B cell (primary cell): ENCODE measurements at regions not wholly inside any gene's neighbourhood (a gene's known extent, or its start where the extent isn't known, plus 50 kb on each side); places are given as distances from the start of the nearest gene placed in this dataset.
"Not testable (repeated sequence)": the region's sequence is repeated elsewhere in the genome, so short reads cannot be mapped to it uniquely, and the experiment has no call there.

ENCODE experiments used
- ATAC-seq: fragments of 200-7000 bp; cut with Tn5 transposase; one replicate; pipeline ENCODE4 v1.10.0; 2021; ENCODE audit warnings: low read depth, mild to moderate bottlenecking, moderate number of reproducible peaks, moderate library complexity
- CTCF ChIA-PET: fragments of 350-600 bp; sonication (Branson Sonifier 250); formaldehyde crosslinking; loops from one replicate; lab custom pipeline; 2021; ENCODE audit warnings: antibody characterized with exemption, inconsistent platforms; lab: Charles Lee
- POLR2A ChIA-PET: fragments of 350-600 bp; sonication (Branson Sonifier 250); formaldehyde crosslinking; loops from one replicate; lab custom pipeline; 2021; ENCODE audit warnings: antibody characterized with exemption; lab: Charles Lee
- DNase-seq: peaks from one replicate; pipeline ENCODE4 v3.0.0; 2013
- H2AFZ ChIP-seq: 2 replicates; pipeline ENCODE4 v1.6.1; 2012; ENCODE audit warnings: mild to moderate bottlenecking, low read depth, low read length; ENCODE audit not compliant: insufficient read depth, poor library complexity, severe bottlenecking
- H3K27ac ChIP-seq, 2 donors: 1 replicate in 1 of 2; 2 replicates in 1 of 2; pipeline ENCODE4 v1.5.1; 2012 to 2013; ENCODE audit warnings: low read length in 2 of 2, mild to moderate bottlenecking in 2 of 2, moderate library complexity in 1 of 2
- H3K27me3 ChIP-seq, 4 experiments: fragments of 200-600 bp in 1 of 4; sonication (generic) in 1 of 4; replicated peaks in 1 of 4; 1 replicate in 2 of 4; 2 replicates in 2 of 4; pipeline versions ENCODE4 v1.6.1 to v1.7.0; 2013 to 2016; ENCODE audit warnings: low read length in 3 of 4, mild to moderate bottlenecking in 2 of 4, mixed read lengths in 1 of 4, moderate library complexity in 1 of 4; ENCODE audit not compliant: insufficient read depth in 4 of 4, control insufficient read depth in 3 of 4; ENCODE audit errors: control extremely low read depth in 1 of 4
- H3K36me3 ChIP-seq, 2 experiments: replicated peaks in 1 of 2; 1 replicate in 1 of 2; 2 replicates in 1 of 2; pipeline versions ENCODE4 v1.6.1 to v1.7.1; 2013; ENCODE audit warnings: low read length in 1 of 2; ENCODE audit not compliant: insufficient read depth in 2 of 2, control insufficient read depth in 1 of 2; ENCODE audit errors: control extremely low read depth in 1 of 2, extremely low read depth in 1 of 2
- H3K4me1 ChIP-seq, 2 donors: fragments of 200-600 bp in 1 of 2; sonication (generic) in 1 of 2; 1 replicate in 1 of 2; 2 replicates in 1 of 2; pipeline versions ENCODE4 v1.5.1 to v1.6.1; 2013 to 2017; ENCODE audit warnings: low read length in 2 of 2; ENCODE audit not compliant: control insufficient read depth in 2 of 2, insufficient read depth in 2 of 2
- H3K4me2 ChIP-seq: replicated peaks from 2 replicates; pipeline ENCODE3; 2012; ENCODE audit warnings: mild to moderate bottlenecking, low read depth, low read length; ENCODE audit not compliant: poor library complexity, severe bottlenecking
- H3K4me3 ChIP-seq, 5 experiments: fragments of 200-600 bp in 1 of 5; sonication (generic) in 1 of 5; 1 replicate in 3 of 5; 2 replicates in 2 of 5; pipeline versions ENCODE4 v1.5.1 to v1.7.0; 2011 to 2016; ENCODE audit warnings: low read length in 4 of 5, mild to moderate bottlenecking in 4 of 5, low read depth in 2 of 5, control low read depth in 1 of 5, moderate library complexity in 1 of 5; ENCODE audit not compliant: insufficient read depth in 1 of 5; ENCODE audit errors: control extremely low read depth in 1 of 5, extremely low read depth in 1 of 5
- H3K79me2 ChIP-seq: fragments of 200-600 bp; sonication (generic); one replicate; pipeline ENCODE4 v1.6.0; 2016; ENCODE audit warnings: low read length; ENCODE audit not compliant: control insufficient read depth, insufficient read depth
- H3K9ac ChIP-seq: fragments of 200-600 bp; sonication (generic); 2 replicates; pipeline ENCODE4 v1.6.1; 2017; ENCODE audit warnings: mild to moderate bottlenecking, low read length, moderate library complexity
- H3K9me3 ChIP-seq, 3 donors: one replicate each; pipeline versions ENCODE4 v1.6.1 to v1.7.1; 2013; ENCODE audit warnings: low read length in 2 of 3; ENCODE audit not compliant: control insufficient read depth in 2 of 3, insufficient read depth in 1 of 3; ENCODE audit errors: control extremely low read depth in 1 of 3
- H4K20me1 ChIP-seq: 2 replicates; pipeline ENCODE4 v1.6.0; 2012; ENCODE audit warnings: mild to moderate bottlenecking, low read length; ENCODE audit not compliant: insufficient read depth, control insufficient read depth, poor library complexity, severe bottlenecking
- H3K27ac Mint-ChIP-seq: one replicate; pipeline ENCODE4 v1.8.0; 2021; ENCODE audit warnings: mixed read lengths
- H3K27me3 Mint-ChIP-seq: one replicate; pipeline ENCODE4 v1.8.0; 2021; ENCODE audit warnings: mixed read lengths
- H3K4me1 Mint-ChIP-seq: one replicate; pipeline ENCODE4 v1.8.0; 2021; ENCODE audit warnings: mixed read lengths
- H3K4me3 Mint-ChIP-seq: one replicate; pipeline ENCODE4 v1.8.0; 2021; ENCODE audit warnings: mixed read lengths
- H3K9me3 Mint-ChIP-seq: one replicate; pipeline ENCODE4 v1.8.0; 2022; ENCODE audit warnings: mixed read lengths; ENCODE audit not compliant: insufficient read depth
- EZH2 ChIP-seq: IDR thresholded peaks from 2 replicates; pipeline ENCODE4 v1.6.1; 2012; ENCODE audit warnings: borderline replicate concordance, low read depth, mild to moderate bottlenecking, moderate library complexity, low read length; ENCODE audit not compliant: insufficient read depth, poor library complexity, severe bottlenecking
- WGBS: methylation state at CpG from one replicate; pipeline ENCODE4 v1.1.5; 2013; ENCODE audit warnings: missing lambda C conversion rate; ENCODE audit not compliant: insufficient coverage; 5-methylcytosine and 5-hydroxymethylcytosine counted together
- intact Hi-C: fragments of 100-400 bp; cut with micrococcal nuclease; formaldehyde crosslinking; loops from one replicate; pipeline ENCODE4 v1.10.0; 2022
- TF ChIP-seq, protein P1 (sequence below): fragments of 200-600 bp; IDR thresholded peaks from one replicate; pipeline ENCODE4 v1.8.0; 2022; ENCODE audit warnings: antibody characterized with exemption, mild to moderate bottlenecking

DNA sequence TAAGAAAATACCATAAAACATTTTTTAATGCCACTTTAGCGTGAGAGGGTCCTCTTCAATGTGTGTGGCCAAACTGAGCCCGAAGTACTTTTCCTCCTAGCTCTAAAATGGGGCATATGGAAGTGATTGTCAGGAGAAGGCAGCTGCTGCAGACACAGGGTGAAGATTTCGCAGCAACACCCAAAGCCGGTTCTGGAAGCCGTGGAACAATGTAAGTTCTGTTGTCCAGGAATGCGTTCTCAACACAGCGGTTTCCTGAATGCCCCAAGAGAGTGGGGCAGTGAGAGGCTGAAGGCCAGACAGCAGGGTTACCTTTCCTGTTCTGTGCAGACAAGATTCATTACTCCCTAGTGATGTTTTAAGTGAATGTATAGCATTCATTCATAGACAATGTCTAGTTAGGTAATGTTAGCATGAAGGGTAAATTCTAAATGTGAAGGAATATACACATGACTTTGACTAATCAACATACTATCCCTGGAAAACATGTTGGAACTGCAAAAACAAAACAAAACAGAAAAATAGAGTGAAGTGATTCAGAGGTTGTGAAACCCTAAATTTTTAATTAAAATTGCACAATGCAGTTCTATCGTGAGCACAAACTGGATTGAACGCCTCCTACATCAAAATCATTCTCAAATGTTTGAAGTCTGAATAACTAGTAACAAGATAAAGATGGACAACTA is 197.0 kb upstream of the SEMA6A start:
- ChIA-PET CTCF (no interaction called here), POLR2A (no interaction called here)
- TF ChIP-seq, protein P1, sequence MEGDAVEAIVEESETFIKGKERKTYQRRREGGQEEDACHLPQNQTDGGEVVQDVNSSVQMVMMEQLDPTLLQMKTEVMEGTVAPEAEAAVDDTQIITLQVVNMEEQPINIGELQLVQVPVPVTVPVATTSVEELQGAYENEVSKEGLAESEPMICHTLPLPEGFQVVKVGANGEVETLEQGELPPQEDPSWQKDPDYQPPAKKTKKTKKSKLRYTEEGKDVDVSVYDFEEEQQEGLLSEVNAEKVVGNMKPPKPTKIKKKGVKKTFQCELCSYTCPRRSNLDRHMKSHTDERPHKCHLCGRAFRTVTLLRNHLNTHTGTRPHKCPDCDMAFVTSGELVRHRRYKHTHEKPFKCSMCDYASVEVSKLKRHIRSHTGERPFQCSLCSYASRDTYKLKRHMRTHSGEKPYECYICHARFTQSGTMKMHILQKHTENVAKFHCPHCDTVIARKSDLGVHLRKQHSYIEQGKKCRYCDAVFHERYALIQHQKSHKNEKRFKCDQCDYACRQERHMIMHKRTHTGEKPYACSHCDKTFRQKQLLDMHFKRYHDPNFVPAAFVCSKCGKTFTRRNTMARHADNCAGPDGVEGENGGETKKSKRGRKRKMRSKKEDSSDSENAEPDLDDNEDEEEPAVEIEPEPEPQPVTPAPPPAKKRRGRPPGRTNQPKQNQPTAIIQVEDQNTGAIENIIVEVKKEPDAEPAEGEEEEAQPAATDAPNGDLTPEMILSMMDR: no peak
- no peak for TF ChIP-seq EZH2
- no peaks in the 10 kb centered on the region for H3K9me3 ChIP-seq
- Mint-ChIP-seq H3K4me3 (no peak overlapping the region), H3K9me3 (no peaks in the 10 kb centered on the region), H3K27me3 (peaks cover 4% of the 10 kb centered on the region), H3K4me1 (no peaks in the 10 kb centered on the region), H3K27ac (no peak overlapping the region)
- H3K27ac ChIP-seq: no peak overlapping the region
- H4K20me1 ChIP-seq: no peaks in the 10 kb centered on the region
- intact Hi-C loops: no loop called here
- WGBS: 53% methylated on average over 3 of the region's 9 CpGs
- ATAC-seq: no peak
- H3K4me1 ChIP-seq: no peaks in the 10 kb centered on the region
- no peak overlapping the region for H2AFZ ChIP-seq
- H3K79me2 ChIP-seq: no peaks in the 10 kb centered on the region
- no peak for DNase-seq
- no peak overlapping the region for H3K4me2 ChIP-seq
- no peaks in the 10 kb centered on the region for H3K36me3 ChIP-seq
- H3K9ac ChIP-seq: no peak overlapping the region
- no peaks in the 10 kb centered on the region for H3K27me3 ChIP-seq
- H3K4me3 ChIP-seq: no peak overlapping the region

DNA sequence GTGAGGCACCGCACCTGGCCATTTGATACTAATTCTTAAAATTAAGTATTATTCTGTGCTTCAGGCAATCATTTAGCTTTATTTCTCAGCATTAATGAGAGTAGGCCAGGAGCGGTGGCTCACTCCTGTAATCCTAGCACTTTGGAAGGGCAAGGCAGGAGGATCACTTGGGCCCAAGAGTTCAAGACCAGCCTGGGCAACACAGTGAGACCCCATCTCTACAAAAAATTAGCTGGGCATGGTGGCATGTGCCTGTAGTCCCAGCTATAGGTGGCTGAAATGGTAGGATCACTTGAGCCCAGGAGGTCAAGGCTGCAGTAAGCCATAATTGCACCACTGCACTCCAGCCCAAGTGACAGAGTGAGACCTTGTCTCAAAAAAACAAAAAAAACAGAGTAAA is 195.3 kb upstream of the SEMA6A start:
- CTCF ChIA-PET, H3K27ac ChIP-seq, H3K79me2 ChIP-seq, H3K9me3 Mint-ChIP-seq, H3K27me3 Mint-ChIP-seq, POLR2A ChIA-PET, H3K4me3 ChIP-seq, ATAC-seq, H3K4me1 Mint-ChIP-seq, H3K4me3 Mint-ChIP-seq, H3K27me3 ChIP-seq, H3K9ac ChIP-seq, H3K27ac Mint-ChIP-seq, H3K4me2 ChIP-seq, H4K20me1 ChIP-seq, H3K36me3 ChIP-seq, DNase-seq, intact Hi-C loops, H3K4me1 ChIP-seq, H2AFZ ChIP-seq, H3K9me3 ChIP-seq: not testable (repeated sequence)
- WGBS: 100% methylated on average over 1 of the region's 2 CpGs
